ENCODE measurements at regions not wholly inside any gene's neighbourhood (a gene's known extent, or its start where the extent isn't known, plus 50 kb on each side); places are given as distances from the start of the nearest gene placed in this dataset.

- H3K4me3 ChIP-seq (replicated peaks in 1 of 3) = no peak overlapping the region
- DNase-seq = no peak
- no peaks in the 10 kb centered on the region for H3K36me3 ChIP-seq
- no peak overlapping the region for H3K27ac ChIP-seq
- intact Hi-C loops (cut with DNase I) = no loop called here
- WGBS, 2 donors = 64 to 77% methylated on average over 2 of the region's 2 CpGs
- no peaks in the 10 kb centered on the region for H3K9me3 ChIP-seq
- no peak for TF ChIP-seq CTCF (IDR thresholded peaks at IDR 0.05)
- TF ChIP-seq POLR2A (IDR thresholded peaks at IDR 0.05) = no peak
- no peaks in the 10 kb centered on the region for H3K4me1 ChIP-seq
- no peaks in the 10 kb centered on the region for H3K27me3 ChIP-seq
These were observed 345.1 kb downstream of the HHIPL2 start for GRCh38 chr1:222202831-222203230.

DNA sequence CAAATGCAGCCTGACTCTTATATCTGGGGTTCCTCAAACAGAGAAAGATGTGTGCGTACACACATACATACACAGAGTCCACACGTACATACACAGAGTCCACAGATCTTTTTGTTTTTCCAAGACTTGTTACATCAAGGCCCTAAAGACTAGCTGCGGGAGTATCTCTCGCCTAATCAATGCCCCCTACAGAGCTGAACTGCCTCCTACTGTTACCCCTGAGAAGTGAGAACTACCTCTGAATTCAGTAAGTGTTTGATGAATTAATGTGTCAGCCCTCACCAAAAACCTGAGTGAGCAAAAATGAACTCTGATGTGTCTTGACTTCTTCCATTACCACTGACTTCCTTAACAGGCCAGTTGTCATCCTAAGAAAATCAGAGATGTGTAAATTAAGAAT lies 351.2 kb downstream of the HHIPL2 start:
- no peak for TF ChIP-seq POLR2A (IDR thresholded peaks at IDR 0.05)
- TF ChIP-seq CTCF (IDR thresholded peaks at IDR 0.05) = no peak
- H3K4me1 ChIP-seq = no peaks in the 10 kb centered on the region

DNA sequence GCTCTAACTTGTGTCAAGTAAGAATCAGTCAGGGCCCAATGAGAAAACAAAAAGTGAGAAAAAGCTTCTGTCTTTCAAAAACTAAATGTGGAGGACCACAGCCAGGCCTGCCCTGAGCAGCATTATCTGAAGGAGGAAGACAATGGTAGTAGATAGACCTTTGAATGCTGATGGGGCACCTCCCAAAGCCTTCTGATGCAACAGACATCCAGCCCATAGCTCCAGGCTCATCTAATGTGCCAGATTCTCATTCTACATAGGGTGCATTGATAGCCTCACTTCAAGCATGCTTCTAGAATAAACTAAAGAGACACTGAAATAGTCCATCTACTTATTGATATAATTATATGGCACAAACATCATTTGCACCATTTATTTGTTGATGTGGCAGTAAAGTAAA lies 351.6 kb downstream of the HHIPL2 start:
- DNase-seq = no peak
- Histone ChIP-seq H3K9me3 (no peaks in the 10 kb centered on the region), H3K36me3 (no peaks in the 10 kb centered on the region), H3K4me3 (replicated peaks in 1 of 3) (no peak overlapping the region), H3K27ac (no peak overlapping the region), H3K27me3 (no peaks in the 10 kb centered on the region), H3K4me1 (no peaks in the 10 kb centered on the region)
- no peak for TF ChIP-seq POLR2A (IDR thresholded peaks at IDR 0.05)
- TF ChIP-seq CTCF (IDR thresholded peaks at IDR 0.05) = no peak
- intact Hi-C loops (cut with DNase I) = no loop called here

More for the DNA sequence above, 351.2 kb downstream of the HHIPL2 start:
- no peak overlapping the region for H3K4me3 ChIP-seq (replicated peaks in 1 of 3)
- H3K27me3 ChIP-seq = no peaks in the 10 kb centered on the region
- H3K27ac ChIP-seq = no peak overlapping the region
- no peaks in the 10 kb centered on the region for H3K9me3 ChIP-seq
- no peaks in the 10 kb centered on the region for H3K36me3 ChIP-seq
- 63 to 74% methylated on average over 4 of the region's 4 CpGs for WGBS, 2 donors
- intact Hi-C loops (cut with DNase I) = no loop called here
- DNase-seq = no peak

DNA sequence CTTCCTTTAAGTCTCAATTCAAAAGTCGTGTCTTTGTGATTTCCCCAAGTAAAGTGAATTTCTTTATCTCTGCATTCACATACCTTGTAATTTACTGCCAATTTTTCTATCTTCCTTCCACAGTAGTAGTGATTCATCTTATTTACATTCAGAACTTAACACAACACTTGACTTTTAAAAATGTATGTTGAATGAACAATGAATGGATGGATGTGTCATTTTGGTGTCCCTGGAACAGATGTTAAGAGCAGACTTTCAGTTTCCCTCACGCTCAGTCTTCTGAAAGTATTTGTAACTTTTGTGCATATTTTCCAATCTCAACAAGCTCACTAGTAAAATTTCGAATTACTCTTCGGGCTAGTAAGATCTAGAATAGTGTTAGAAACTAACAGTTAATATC lies 352.0 kb downstream of the HHIPL2 start:
- TF ChIP-seq POLR2A (IDR thresholded peaks at IDR 0.05) (no peak), CTCF (IDR thresholded peaks at IDR 0.05) (no peak)
- DNase-seq = no peak
- H3K27ac ChIP-seq = no peak overlapping the region
- WGBS, 2 donors = 81 to 86% methylated on average over 4 of the region's 4 CpGs
- intact Hi-C loops (cut with DNase I) = no loop called here
- H3K27me3 ChIP-seq = no peaks in the 10 kb centered on the region
- no peaks in the 10 kb centered on the region for H3K4me1 ChIP-seq
- H3K9me3 ChIP-seq = no peaks in the 10 kb centered on the region
- no peak overlapping the region for H3K4me3 ChIP-seq (replicated peaks in 1 of 3)
- H3K36me3 ChIP-seq = no peaks in the 10 kb centered on the region

DNA sequence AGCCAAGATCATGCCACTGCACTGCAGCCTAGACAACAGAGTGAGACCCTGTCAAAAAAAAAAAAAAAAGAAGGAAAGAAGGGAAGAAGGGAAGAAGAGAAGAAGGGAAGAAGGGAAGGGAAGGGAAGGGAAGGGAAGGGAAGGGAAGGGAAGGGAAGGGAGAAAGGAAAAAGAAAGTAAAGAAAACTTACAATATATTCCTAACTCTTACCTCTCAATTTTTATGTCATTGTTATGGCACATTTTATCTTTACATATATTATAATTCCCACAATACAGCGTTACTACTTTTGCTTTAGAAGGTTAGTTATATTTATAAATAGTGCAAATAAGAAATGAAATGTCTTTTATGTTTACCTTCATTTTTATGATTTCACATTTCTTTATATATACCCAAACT lies 358.7 kb downstream of the HHIPL2 start:
- TF ChIP-seq CTCF (IDR thresholded peaks at IDR 0.05) (no peak), POLR2A (IDR thresholded peaks at IDR 0.05) (no peak)
- 45 to 46% methylated on average over 1 of the region's 1 CpG for WGBS, 2 donors
- Histone ChIP-seq H3K27ac (no peak overlapping the region), H3K27me3 (no peaks in the 10 kb centered on the region), H3K36me3 (no peaks in the 10 kb centered on the region), H3K9me3 (no peaks in the 10 kb centered on the region), H3K4me1 (no peaks in the 10 kb centered on the region), H3K4me3 (replicated peaks in 1 of 3) (no peak overlapping the region)
- DNase-seq = no peak
- intact Hi-C loops (cut with DNase I) = no loop called here
